ENCODE measurements at regions not wholly inside any gene's neighbourhood (a gene's known extent, or its start where the extent isn't known, plus 50 kb on each side); places are given as distances from the start of the nearest gene placed in this dataset.

- H3K36me3 Mint-ChIP-seq (ENCODE audit: low read depth) = no peaks in the 10 kb centered on the region
- H3K27ac Mint-ChIP-seq (ENCODE audit: unreplicated experiment) = no peak overlapping the region
- peaks cover 8% of the 10 kb centered on the region for H3K27me3 Mint-ChIP-seq (ENCODE audit: low read depth)
- no peaks in the 10 kb centered on the region for H3K9me3 Mint-ChIP-seq
- H3K4me1 Mint-ChIP-seq = peaks cover 18% of the 10 kb centered on the region
- H3K4me3 Mint-ChIP-seq = peak overlapping the region; percentile 56
- DNase-seq (ENCODE audit: low read depth, low spot score) = no peak
- TF ChIP-seq, protein P1, sequence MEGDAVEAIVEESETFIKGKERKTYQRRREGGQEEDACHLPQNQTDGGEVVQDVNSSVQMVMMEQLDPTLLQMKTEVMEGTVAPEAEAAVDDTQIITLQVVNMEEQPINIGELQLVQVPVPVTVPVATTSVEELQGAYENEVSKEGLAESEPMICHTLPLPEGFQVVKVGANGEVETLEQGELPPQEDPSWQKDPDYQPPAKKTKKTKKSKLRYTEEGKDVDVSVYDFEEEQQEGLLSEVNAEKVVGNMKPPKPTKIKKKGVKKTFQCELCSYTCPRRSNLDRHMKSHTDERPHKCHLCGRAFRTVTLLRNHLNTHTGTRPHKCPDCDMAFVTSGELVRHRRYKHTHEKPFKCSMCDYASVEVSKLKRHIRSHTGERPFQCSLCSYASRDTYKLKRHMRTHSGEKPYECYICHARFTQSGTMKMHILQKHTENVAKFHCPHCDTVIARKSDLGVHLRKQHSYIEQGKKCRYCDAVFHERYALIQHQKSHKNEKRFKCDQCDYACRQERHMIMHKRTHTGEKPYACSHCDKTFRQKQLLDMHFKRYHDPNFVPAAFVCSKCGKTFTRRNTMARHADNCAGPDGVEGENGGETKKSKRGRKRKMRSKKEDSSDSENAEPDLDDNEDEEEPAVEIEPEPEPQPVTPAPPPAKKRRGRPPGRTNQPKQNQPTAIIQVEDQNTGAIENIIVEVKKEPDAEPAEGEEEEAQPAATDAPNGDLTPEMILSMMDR (conservative IDR thresholded peaks at IDR 0.05) = no peak
Measured at GRCh38 chr2:64770137-64770780, 116.5 kb upstream of the SERTAD2 start.

GRCh38 chr2:64770781-64771334 lies 117.1 kb upstream of the SERTAD2 start:
- no peak for DNase-seq (ENCODE audit: low read depth, low spot score)
- Mint-ChIP-seq H3K36me3 (ENCODE audit: low read depth) (no peaks in the 10 kb centered on the region), H3K9me3 (no peaks in the 10 kb centered on the region), H3K4me1 (peaks cover 18% of the 10 kb centered on the region), H3K4me3 (no peak overlapping the region), H3K27me3 (ENCODE audit: low read depth) (peaks cover 5% of the 10 kb centered on the region), H3K27ac (ENCODE audit: unreplicated experiment) (no peak overlapping the region)
- TF ChIP-seq, protein P1 (conservative IDR thresholded peaks at IDR 0.05) = no peak

GRCh38 chr2:64771737-64772136 lies 118.0 kb upstream of the SERTAD2 start:
- H3K4me3 Mint-ChIP-seq = no peak overlapping the region
- H3K27ac Mint-ChIP-seq (ENCODE audit: unreplicated experiment) = no peak overlapping the region
- H3K9me3 Mint-ChIP-seq = no peaks in the 10 kb centered on the region
- no peak for DNase-seq (ENCODE audit: low read depth, low spot score)
- H3K4me1 Mint-ChIP-seq = peaks cover 18% of the 10 kb centered on the region
- H3K27me3 Mint-ChIP-seq (ENCODE audit: low read depth) = peaks cover 5% of the 10 kb centered on the region
- TF ChIP-seq, protein P1 (conservative IDR thresholded peaks at IDR 0.05) = no peak
- H3K36me3 Mint-ChIP-seq (ENCODE audit: low read depth) = peaks cover 5% of the 10 kb centered on the region

GRCh38 chr2:64773461-64774118 lies 119.9 kb upstream of the SERTAD2 start:
- peaks cover 8% of the 10 kb centered on the region for H3K4me1 Mint-ChIP-seq
- no peak overlapping the region for H3K4me3 Mint-ChIP-seq
- TF ChIP-seq, protein P1 (conservative IDR thresholded peaks at IDR 0.05) = no peak
- no peak overlapping the region for H3K27ac Mint-ChIP-seq (ENCODE audit: unreplicated experiment)
- no peak for DNase-seq (ENCODE audit: low read depth, low spot score)
- H3K9me3 Mint-ChIP-seq = no peaks in the 10 kb centered on the region
- H3K27me3 Mint-ChIP-seq (ENCODE audit: low read depth) = no peaks in the 10 kb centered on the region
- peaks cover 5% of the 10 kb centered on the region for H3K36me3 Mint-ChIP-seq (ENCODE audit: low read depth)

DNA sequence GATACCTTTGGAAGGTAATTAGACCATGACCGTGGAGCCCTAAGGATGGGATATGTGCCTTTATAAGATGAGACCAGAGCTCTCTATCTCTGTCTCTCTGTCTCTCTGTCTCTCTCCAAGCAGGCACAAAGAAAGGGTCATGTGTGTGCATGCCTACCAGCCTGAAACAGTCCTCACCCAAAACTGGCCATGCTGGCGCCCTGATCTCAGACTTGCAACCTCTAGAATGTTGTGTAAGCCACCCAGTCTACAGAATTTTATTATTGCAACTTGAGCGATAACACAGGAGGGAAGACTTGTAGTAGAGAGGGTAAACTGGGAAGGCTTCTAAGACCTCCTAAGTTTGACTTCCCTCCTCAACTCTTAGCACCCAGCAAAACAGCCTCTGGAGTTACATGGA lies 124.1 kb upstream of the SERTAD2 start:
- Mint-ChIP-seq H3K27ac (ENCODE audit: unreplicated experiment) (peak overlapping the region; percentile 36), H3K4me3 (no peak overlapping the region), H3K36me3 (ENCODE audit: low read depth) (peaks cover 5% of the 10 kb centered on the region), H3K4me1 (no peaks in the 10 kb centered on the region), H3K27me3 (ENCODE audit: low read depth) (no peaks in the 10 kb centered on the region), H3K9me3 (no peaks in the 10 kb centered on the region)
- TF ChIP-seq, protein P1 (conservative IDR thresholded peaks at IDR 0.05) = no peak
- no peak for DNase-seq (ENCODE audit: low read depth, low spot score)
